H1 (cell line): ENCODE measurements at regions not wholly inside any gene's neighbourhood (a gene's known extent, or its start where the extent isn't known, plus 50 kb on each side); places are given as distances from the start of the nearest gene placed in this dataset.

Source experiments
- GABPA ChIP-seq: IDR thresholded peaks from 2 replicates; pipeline ENCODE4 v1.6.1; 2011; ENCODE audit warnings: mild to moderate bottlenecking, low read length, moderate library complexity, borderline replicate concordance; ENCODE audit not compliant: insufficient read depth
- HDAC6 ChIP-seq: IDR thresholded peaks from one replicate; pipeline ENCODE4 v1.7.1; 2012; ENCODE audit warnings: low read depth, mild to moderate bottlenecking, inconsistent platforms, low read length, moderate library complexity

- no peak for TF ChIP-seq GABPA
- no peak for TF ChIP-seq HDAC6
- TF ChIP-seq, all 59 proteins: peak for 0
Measured at GRCh38 chr2:217529271-217529670, 473.5 kb downstream of the TNS1 start (continued).
